Astrocyte (in vitro differentiated cells and primary cell): ENCODE measurements at regions not wholly inside any gene's neighbourhood (a gene's known extent, or its start where the extent isn't known, plus 50 kb on each side); places are given as distances from the start of the nearest gene placed in this dataset.

ENCODE experiments used
- DNase-seq: peaks from one replicate; pipeline ENCODE4 v3.0.0-alpha.2; 2010; ENCODE audit warnings: low read depth
- FAIRE-seq: peaks from 2 replicates; lab custom pipeline; 2011; peaks lifted over from hg19 to GRCh38; lab: Jason Lieb, UNC
- H2AFZ ChIP-seq: 2 replicates; pipeline ENCODE4 v1.6.0; 2012; ENCODE audit warnings: low read depth, low read length, inconsistent platforms
- H3K27ac ChIP-seq: 2 replicates; pipeline ENCODE4 v1.5.1; 2011; ENCODE audit warnings: low read depth, low read length, inconsistent platforms
- H3K27me3 ChIP-seq: 2 replicates; pipeline ENCODE4 v1.6.0; 2011; ENCODE audit warnings: low read length, inconsistent platforms; ENCODE audit not compliant: insufficient read depth
- H3K36me3 ChIP-seq: 2 replicates; pipeline ENCODE4 v1.5.1; 2011; ENCODE audit warnings: low read length, inconsistent platforms; ENCODE audit not compliant: insufficient read depth
- H3K4me1 ChIP-seq: 2 replicates; pipeline ENCODE4 v1.5.1; 2011; ENCODE audit warnings: low read length, inconsistent platforms; ENCODE audit not compliant: insufficient read depth
- H3K4me2 ChIP-seq: 2 replicates; pipeline ENCODE4 v1.6.0; 2012; ENCODE audit warnings: low read length, inconsistent platforms
- H3K4me3 ChIP-seq: 2 replicates; pipeline ENCODE4 v1.5.1; 2011; ENCODE audit warnings: low read depth, mild to moderate bottlenecking, low read length, inconsistent platforms; ENCODE audit not compliant: insufficient read depth
- H3K79me2 ChIP-seq: 2 replicates; pipeline ENCODE4 v1.6.0; 2012; ENCODE audit warnings: mild to moderate bottlenecking, low read length, inconsistent platforms; ENCODE audit not compliant: insufficient read depth
- H3K9ac ChIP-seq: 2 replicates; pipeline ENCODE4 v1.6.0; 2012; ENCODE audit warnings: mild to moderate bottlenecking, low read length, inconsistent platforms
- H3K9me3 ChIP-seq: 2 replicates; pipeline ENCODE4 v1.5.1; 2012; ENCODE audit warnings: low read depth, mild to moderate bottlenecking, low read length, inconsistent platforms; ENCODE audit not compliant: insufficient read depth
- H4K20me1 ChIP-seq: 2 replicates; pipeline ENCODE4 v1.6.0; 2012; ENCODE audit warnings: low read length, inconsistent platforms; ENCODE audit not compliant: insufficient read depth
- H3K27ac Mint-ChIP-seq: one replicate; pipeline ENCODE4 v1.8.0; 2021; ENCODE audit warnings: mild to moderate bottlenecking, mixed read lengths; ENCODE audit not compliant: unreplicated experiment
- H3K27me3 Mint-ChIP-seq: one replicate; pipeline ENCODE4 v1.8.0; 2021; ENCODE audit warnings: low read depth, mixed read lengths; ENCODE audit not compliant: unreplicated experiment
- H3K36me3 Mint-ChIP-seq: one replicate; pipeline ENCODE4 v1.8.0; 2021; ENCODE audit warnings: low read depth, mixed read lengths; ENCODE audit not compliant: unreplicated experiment
- H3K4me1 Mint-ChIP-seq: one replicate; pipeline ENCODE4 v1.8.0; 2021; ENCODE audit warnings: low read depth, mixed read lengths; ENCODE audit not compliant: unreplicated experiment
- H3K4me3 Mint-ChIP-seq: one replicate; pipeline ENCODE4 v1.8.0; 2021; ENCODE audit warnings: mild to moderate bottlenecking, moderate library complexity, mixed read lengths; ENCODE audit not compliant: unreplicated experiment
- H3K9me3 Mint-ChIP-seq: one replicate; pipeline ENCODE4 v1.8.0; 2021; ENCODE audit warnings: mild to moderate bottlenecking, mixed read lengths; ENCODE audit not compliant: unreplicated experiment
- CTCF ChIP-seq: IDR thresholded peaks from 2 replicates; pipeline ENCODE4 v1.5.1; 2011; ENCODE audit warnings: low read depth, mild to moderate bottlenecking, inconsistent platforms, low read length, moderate library complexity; ENCODE audit not compliant: insufficient read depth
- EZH2 ChIP-seq: IDR thresholded peaks from 2 replicates; pipeline ENCODE4 v1.6.1; 2012; ENCODE audit warnings: mild to moderate bottlenecking, low read length, inconsistent platforms; ENCODE audit not compliant: insufficient read depth

GRCh38 chr3:25113891-25114290, 314.2 kb upstream of the RARB start:
- H3K27me3 Mint-ChIP-seq: no peaks in the 10 kb centered on the region
- no peaks in the 10 kb centered on the region for H3K79me2 ChIP-seq
- H3K4me3 Mint-ChIP-seq: no peak overlapping the region
- no peaks in the 10 kb centered on the region for H3K4me1 ChIP-seq
- no peaks in the 10 kb centered on the region for H3K27me3 ChIP-seq
- H3K4me3 ChIP-seq: no peak overlapping the region
- H3K9me3 Mint-ChIP-seq: no peaks in the 10 kb centered on the region
- H3K4me1 Mint-ChIP-seq: no peaks in the 10 kb centered on the region
- H3K36me3 ChIP-seq: no peaks in the 10 kb centered on the region
- H3K9me3 ChIP-seq: no peaks in the 10 kb centered on the region
- no peaks in the 10 kb centered on the region for H3K36me3 Mint-ChIP-seq
- H3K27ac ChIP-seq: no peak overlapping the region
- H2AFZ ChIP-seq: no peak overlapping the region
- H3K27ac Mint-ChIP-seq: no peak overlapping the region
- H3K9ac ChIP-seq: no peak overlapping the region
- TF ChIP-seq CTCF (no peak), EZH2 (no peak)
- no peak for FAIRE-seq
- H4K20me1 ChIP-seq: no peaks in the 10 kb centered on the region
- no peak for DNase-seq
- no peak overlapping the region for H3K4me2 ChIP-seq

- no peaks in the 10 kb centered on the region for H3K27me3 ChIP-seq
- H3K27ac ChIP-seq: no peak overlapping the region
- H3K9me3 Mint-ChIP-seq: no peaks in the 10 kb centered on the region
- H3K9me3 ChIP-seq: no peaks in the 10 kb centered on the region
- FAIRE-seq (no peak), DNase-seq (no peak)
- H3K9ac ChIP-seq: no peak overlapping the region
- H3K4me1 Mint-ChIP-seq: no peaks in the 10 kb centered on the region
- no peaks in the 10 kb centered on the region for H3K36me3 Mint-ChIP-seq
- no peaks in the 10 kb centered on the region for H4K20me1 ChIP-seq
- H3K4me3 Mint-ChIP-seq: no peak overlapping the region
- no peaks in the 10 kb centered on the region for H3K4me1 ChIP-seq
- no peak overlapping the region for H3K4me2 ChIP-seq
- no peak for TF ChIP-seq EZH2
- no peak for TF ChIP-seq CTCF
- no peaks in the 10 kb centered on the region for H3K27me3 Mint-ChIP-seq
- H3K27ac Mint-ChIP-seq: no peak overlapping the region
- H3K36me3 ChIP-seq: no peaks in the 10 kb centered on the region
- H3K79me2 ChIP-seq: no peaks in the 10 kb centered on the region
- no peak overlapping the region for H3K4me3 ChIP-seq
- H2AFZ ChIP-seq: no peak overlapping the region
Observed at GRCh38 chr3:25114532-25114931, 313.5 kb upstream of the RARB start.

GRCh38 chr3:25117005-25117593, 311.0 kb upstream of the RARB start:
- Histone ChIP-seq H3K27ac (no peak overlapping the region), H3K4me2 (no peak overlapping the region), H3K9me3 (no peaks in the 10 kb centered on the region), H3K36me3 (no peaks in the 10 kb centered on the region), H3K27me3 (no peaks in the 10 kb centered on the region), H3K79me2 (no peaks in the 10 kb centered on the region), H3K4me3 (no peak overlapping the region), H3K4me1 (no peaks in the 10 kb centered on the region), H3K9ac (no peak overlapping the region), H2AFZ (no peak overlapping the region), H4K20me1 (no peaks in the 10 kb centered on the region)
- Mint-ChIP-seq H3K4me1 (no peaks in the 10 kb centered on the region), H3K36me3 (no peaks in the 10 kb centered on the region), H3K4me3 (no peak overlapping the region), H3K27ac (no peak overlapping the region), H3K27me3 (no peaks in the 10 kb centered on the region), H3K9me3 (no peaks in the 10 kb centered on the region)
- TF ChIP-seq CTCF (no peak), EZH2 (no peak)
- no peak for DNase-seq
- no peak for FAIRE-seq
